ENCODE measurements at regions not wholly inside any gene's neighbourhood (a gene's known extent, or its start where the extent isn't known, plus 50 kb on each side); places are given as distances from the start of the nearest gene placed in this dataset.
"Not testable (repeated sequence)": the region's sequence is repeated elsewhere in the genome, so short reads cannot be mapped to it uniquely, and the experiment has no call there.

- not testable (repeated sequence) for H3K27ac ChIP-seq; H3K9ac ChIP-seq (ENCODE audit: insufficient read length); H3K36me3 ChIP-seq (ENCODE audit: insufficient read depth, low read length); DNase-seq (ENCODE audit: low read depth, low spot score); H3K4me3 ChIP-seq; H3K9me3 ChIP-seq (ENCODE audit: low read depth, low read length)
These were observed 1421.7 kb upstream of the PCDH10 start for GRCh38 chr4:131727418-131727817.

GRCh38 chr4:131729205-131729604 lies 1419.9 kb upstream of the PCDH10 start:
- H3K4me3 ChIP-seq; H3K9me3 ChIP-seq (ENCODE audit: low read depth, low read length); H3K36me3 ChIP-seq (ENCODE audit: insufficient read depth, low read length); DNase-seq (ENCODE audit: low read depth, low spot score); H3K27ac ChIP-seq; H3K9ac ChIP-seq (ENCODE audit: insufficient read length): not testable (repeated sequence)

- not testable (repeated sequence) for H3K27ac ChIP-seq; H3K36me3 ChIP-seq (ENCODE audit: insufficient read depth, low read length); H3K9me3 ChIP-seq (ENCODE audit: low read depth, low read length); DNase-seq (ENCODE audit: low read depth, low spot score); H3K4me3 ChIP-seq; H3K9ac ChIP-seq (ENCODE audit: insufficient read length)
These were observed 1419.2 kb upstream of the PCDH10 start for GRCh38 chr4:131729716-131730398.

- not testable (repeated sequence) for H3K4me3 ChIP-seq; DNase-seq (ENCODE audit: low read depth, low spot score); H3K9ac ChIP-seq (ENCODE audit: insufficient read length); H3K36me3 ChIP-seq (ENCODE audit: insufficient read depth, low read length); H3K9me3 ChIP-seq (ENCODE audit: low read depth, low read length); H3K27ac ChIP-seq
These were observed 1418.5 kb upstream of the PCDH10 start for GRCh38 chr4:131730574-131730973.

- H3K9ac ChIP-seq (ENCODE audit: insufficient read length); H3K9me3 ChIP-seq (ENCODE audit: low read depth, low read length); H3K36me3 ChIP-seq (ENCODE audit: insufficient read depth, low read length); H3K27ac ChIP-seq; DNase-seq (ENCODE audit: low read depth, low spot score); H3K4me3 ChIP-seq: not testable (repeated sequence)
These were observed 1417.0 kb upstream of the PCDH10 start for GRCh38 chr4:131732034-131732630.

GRCh38 chr4:131734321-131734720 lies 1414.8 kb upstream of the PCDH10 start:
- DNase-seq (ENCODE audit: low read depth, low spot score); H3K9me3 ChIP-seq (ENCODE audit: low read depth, low read length); H3K27ac ChIP-seq; H3K9ac ChIP-seq (ENCODE audit: insufficient read length); H3K4me3 ChIP-seq; H3K36me3 ChIP-seq (ENCODE audit: insufficient read depth, low read length): not testable (repeated sequence)

GRCh38 chr4:131734851-131735385 lies 1414.2 kb upstream of the PCDH10 start:
- H3K27ac ChIP-seq; H3K9ac ChIP-seq (ENCODE audit: insufficient read length); H3K4me3 ChIP-seq; H3K36me3 ChIP-seq (ENCODE audit: insufficient read depth, low read length); H3K9me3 ChIP-seq (ENCODE audit: low read depth, low read length); DNase-seq (ENCODE audit: low read depth, low spot score): not testable (repeated sequence)

- H3K27ac ChIP-seq; H3K9ac ChIP-seq (ENCODE audit: insufficient read length); H3K4me3 ChIP-seq; H3K9me3 ChIP-seq (ENCODE audit: low read depth, low read length); H3K36me3 ChIP-seq (ENCODE audit: insufficient read depth, low read length); DNase-seq (ENCODE audit: low read depth, low spot score): not testable (repeated sequence)
These were observed 1410.1 kb upstream of the PCDH10 start for GRCh38 chr4:131738991-131739390.

- not testable (repeated sequence) for H3K4me3 ChIP-seq; H3K36me3 ChIP-seq (ENCODE audit: insufficient read depth, low read length); DNase-seq (ENCODE audit: low read depth, low spot score); H3K9me3 ChIP-seq (ENCODE audit: low read depth, low read length); H3K9ac ChIP-seq (ENCODE audit: insufficient read length); H3K27ac ChIP-seq
These were observed 1407.3 kb upstream of the PCDH10 start for GRCh38 chr4:131741836-131742235.

- not testable (repeated sequence) for H3K9me3 ChIP-seq (ENCODE audit: low read depth, low read length); H3K27ac ChIP-seq; H3K36me3 ChIP-seq (ENCODE audit: insufficient read depth, low read length); H3K4me3 ChIP-seq; H3K9ac ChIP-seq (ENCODE audit: insufficient read length); DNase-seq (ENCODE audit: low read depth, low spot score)
These were observed 1406.4 kb upstream of the PCDH10 start for GRCh38 chr4:131742536-131743205.

GRCh38 chr4:131743348-131743747 lies 1405.7 kb upstream of the PCDH10 start:
- H3K27ac ChIP-seq; H3K9me3 ChIP-seq (ENCODE audit: low read depth, low read length); H3K36me3 ChIP-seq (ENCODE audit: insufficient read depth, low read length); DNase-seq (ENCODE audit: low read depth, low spot score); H3K4me3 ChIP-seq; H3K9ac ChIP-seq (ENCODE audit: insufficient read length): not testable (repeated sequence)

GRCh38 chr4:131747203-131747602 lies 1401.9 kb upstream of the PCDH10 start:
- not testable (repeated sequence) for H3K27ac ChIP-seq; H3K4me3 ChIP-seq; DNase-seq (ENCODE audit: low read depth, low spot score); H3K9me3 ChIP-seq (ENCODE audit: low read depth, low read length); H3K9ac ChIP-seq (ENCODE audit: insufficient read length); H3K36me3 ChIP-seq (ENCODE audit: insufficient read depth, low read length)

- H3K4me3 ChIP-seq; DNase-seq (ENCODE audit: low read depth, low spot score); H3K9ac ChIP-seq (ENCODE audit: insufficient read length); H3K9me3 ChIP-seq (ENCODE audit: low read depth, low read length); H3K36me3 ChIP-seq (ENCODE audit: insufficient read depth, low read length); H3K27ac ChIP-seq: not testable (repeated sequence)
These were observed 1399.9 kb upstream of the PCDH10 start for GRCh38 chr4:131749224-131749623.

- H3K36me3 ChIP-seq (ENCODE audit: insufficient read depth, low read length); DNase-seq (ENCODE audit: low read depth, low spot score); H3K4me3 ChIP-seq; H3K9me3 ChIP-seq (ENCODE audit: low read depth, low read length); H3K27ac ChIP-seq; H3K9ac ChIP-seq (ENCODE audit: insufficient read length): not testable (repeated sequence)
These were observed 1399.1 kb upstream of the PCDH10 start for GRCh38 chr4:131750006-131750405.

All from SK-N-MC (cell line).